ENCODE measurements at regions not wholly inside any gene's neighbourhood (a gene's known extent, or its start where the extent isn't known, plus 50 kb on each side); places are given as distances from the start of the nearest gene placed in this dataset.

DNA sequence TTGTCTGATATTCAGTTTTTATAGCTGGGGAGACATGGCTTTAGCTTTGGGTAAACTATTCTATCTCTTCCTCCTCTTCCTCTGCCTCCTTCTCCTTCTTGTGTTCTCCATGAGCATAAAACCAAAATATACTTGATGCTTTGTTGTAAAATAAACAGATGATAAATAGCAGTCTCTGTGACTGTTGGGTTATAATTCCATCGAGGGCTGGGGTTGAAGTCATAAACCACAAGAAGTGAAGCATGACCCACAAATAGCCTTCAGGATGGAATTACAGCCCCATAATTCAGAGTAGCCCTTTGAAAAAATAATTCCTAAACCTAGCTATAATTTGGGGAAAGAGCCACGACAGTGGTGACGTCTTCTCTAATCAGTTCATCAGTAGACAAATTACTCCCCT, 177.7 kb downstream of the SNX19 start:
- CTCF ChIA-PET: no interaction called here
- H3K27me3 Mint-ChIP-seq: no peaks in the 10 kb centered on the region
- no peaks in the 10 kb centered on the region for H3K4me1 Mint-ChIP-seq (ENCODE audit: low read depth)
- no peak overlapping the region for H3K4me3 Mint-ChIP-seq
- no peak for DNase-seq
- peaks cover 29% of the 10 kb centered on the region for H3K9me3 Mint-ChIP-seq
- POLR2A ChIA-PET: no interaction called here
- intact Hi-C loops (cut with micrococcal nuclease): no loop called here
- no peaks in the 10 kb centered on the region for H3K36me3 Mint-ChIP-seq
- no peak overlapping the region for H3K27ac Mint-ChIP-seq

GRCh38 chr11:130740819-130741218, 175.5 kb downstream of the SNX19 start:
- ChIA-PET POLR2A (no interaction called here), CTCF (no interaction called here)
- H3K27me3 Mint-ChIP-seq: no peaks in the 10 kb centered on the region
- peaks cover 18% of the 10 kb centered on the region for H3K9me3 Mint-ChIP-seq
- H3K27ac Mint-ChIP-seq: no peak overlapping the region
- no peak for DNase-seq
- H3K36me3 Mint-ChIP-seq: no peaks in the 10 kb centered on the region
- no peaks in the 10 kb centered on the region for H3K4me1 Mint-ChIP-seq (ENCODE audit: low read depth)
- intact Hi-C loops (cut with micrococcal nuclease): no loop called here
- H3K4me3 Mint-ChIP-seq: no peak overlapping the region

GRCh38 chr11:130744794-130745193, 171.5 kb downstream of the SNX19 start:
- no peak overlapping the region for H3K27ac Mint-ChIP-seq
- H3K27me3 Mint-ChIP-seq: peaks cover 2% of the 10 kb centered on the region
- no peaks in the 10 kb centered on the region for H3K4me1 Mint-ChIP-seq (ENCODE audit: low read depth)
- POLR2A ChIA-PET: no interaction called here
- CTCF ChIA-PET: interaction anchor here (1.3 kb wide), 1 partner anchor 26 kb away, joined by 3 read pairs; no protein-coding TSS in a partner anchor
- no peak overlapping the region for H3K4me3 Mint-ChIP-seq
- no peaks in the 10 kb centered on the region for H3K36me3 Mint-ChIP-seq
- no peak for DNase-seq
- H3K9me3 Mint-ChIP-seq: peaks cover 18% of the 10 kb centered on the region
- intact Hi-C loops (cut with micrococcal nuclease): no loop called here

- H3K9me3 Mint-ChIP-seq: no peaks in the 10 kb centered on the region
- no peaks in the 10 kb centered on the region for H3K36me3 Mint-ChIP-seq
- H3K4me1 Mint-ChIP-seq (ENCODE audit: low read depth): no peaks in the 10 kb centered on the region
- ChIA-PET POLR2A (no interaction called here), CTCF (no interaction called here)
- no peak overlapping the region for H3K4me3 Mint-ChIP-seq
- intact Hi-C loops (cut with micrococcal nuclease): no loop called here
- no peak overlapping the region for H3K27ac Mint-ChIP-seq
- DNase-seq: no peak
- H3K27me3 Mint-ChIP-seq: peaks cover 2% of the 10 kb centered on the region
Observed at GRCh38 chr11:130749216-130749615, 167.1 kb downstream of the SNX19 start.

DNA sequence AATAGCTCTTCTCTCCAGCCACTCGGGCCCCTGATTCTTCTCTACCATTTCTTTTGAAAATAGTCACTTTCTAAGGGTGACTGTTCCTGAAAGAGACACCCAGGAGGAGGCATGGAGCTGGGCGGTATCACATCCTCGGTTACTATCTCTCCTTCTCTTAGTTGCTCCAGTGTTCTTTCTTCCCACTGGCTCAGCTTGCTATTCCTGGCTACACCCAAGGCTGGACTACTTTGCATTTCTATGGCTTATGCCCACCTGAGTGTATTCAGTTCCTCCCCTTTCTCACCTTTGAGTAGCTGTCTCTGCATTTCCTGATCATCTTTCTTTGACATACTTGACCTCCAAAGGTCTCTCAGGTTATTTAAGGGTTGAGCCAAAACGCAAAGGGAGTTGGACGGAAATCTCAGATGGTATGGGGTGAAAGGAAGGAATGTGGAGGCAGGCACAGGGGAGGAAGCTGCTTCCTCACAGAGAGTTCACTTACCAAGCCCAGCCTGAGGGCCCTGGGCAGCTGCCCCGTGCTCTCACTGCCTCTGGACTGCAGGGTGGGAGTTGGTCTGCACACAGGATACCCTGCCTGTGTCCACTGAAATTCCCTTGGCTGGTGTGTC, 155.7 kb downstream of the SNX19 start:
- ChIA-PET POLR2A (no interaction called here), CTCF (no interaction called here)
- no peak overlapping the region for H3K4me3 Mint-ChIP-seq
- H3K36me3 Mint-ChIP-seq: no peaks in the 10 kb centered on the region
- intact Hi-C loops (cut with micrococcal nuclease): no loop called here
- H3K4me1 Mint-ChIP-seq (ENCODE audit: low read depth): no peaks in the 10 kb centered on the region
- H3K27me3 Mint-ChIP-seq: peaks cover 4% of the 10 kb centered on the region
- DNase-seq: no peak
- H3K9me3 Mint-ChIP-seq: no peaks in the 10 kb centered on the region
- no peak overlapping the region for H3K27ac Mint-ChIP-seq

DNA sequence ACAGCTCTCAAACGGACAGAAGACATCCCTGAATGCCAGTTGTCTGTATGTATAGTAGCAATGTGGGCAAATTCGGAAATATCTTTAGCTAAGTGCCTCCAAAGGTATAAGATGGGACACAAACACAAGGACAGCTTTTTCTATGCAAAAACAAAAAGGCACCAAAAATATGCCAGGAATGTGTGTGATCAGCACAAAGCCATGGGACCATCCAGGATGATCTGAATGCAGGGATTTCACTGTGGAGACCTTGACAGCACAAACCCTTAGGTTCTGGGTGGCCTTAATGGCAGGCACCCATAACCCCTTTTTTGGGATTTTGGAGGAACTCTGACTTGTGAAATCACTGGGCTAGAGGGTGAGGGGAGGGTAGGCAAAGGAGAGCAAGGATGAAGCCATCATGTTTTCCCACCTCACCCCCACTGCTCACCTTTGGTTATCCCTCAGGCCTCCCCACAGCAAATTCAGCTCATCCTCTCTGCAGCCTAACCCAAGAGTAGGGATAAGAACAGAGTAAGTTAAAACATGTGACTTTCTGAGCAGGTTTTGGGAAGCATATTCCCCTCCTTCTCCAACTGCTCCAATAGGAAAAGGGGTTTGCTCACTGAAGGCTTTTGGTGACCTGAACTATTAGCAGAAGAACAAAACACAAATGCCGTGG, 154.6 kb downstream of the SNX19 start:
- no peaks in the 10 kb centered on the region for H3K36me3 Mint-ChIP-seq
- no peaks in the 10 kb centered on the region for H3K9me3 Mint-ChIP-seq
- CTCF ChIA-PET: no interaction called here
- intact Hi-C loops (cut with micrococcal nuclease): no loop called here
- peaks cover 2% of the 10 kb centered on the region for H3K4me1 Mint-ChIP-seq (ENCODE audit: low read depth)
- no peak overlapping the region for H3K27ac Mint-ChIP-seq
- no peak for DNase-seq
- no peak overlapping the region for H3K4me3 Mint-ChIP-seq
- peaks cover 4% of the 10 kb centered on the region for H3K27me3 Mint-ChIP-seq
- POLR2A ChIA-PET: no interaction called here

- H3K4me1 Mint-ChIP-seq (ENCODE audit: low read depth): peaks cover 2% of the 10 kb centered on the region
- no peaks in the 10 kb centered on the region for H3K9me3 Mint-ChIP-seq
- H3K4me3 Mint-ChIP-seq: no peak overlapping the region
- CTCF ChIA-PET: no interaction called here
- peaks cover 4% of the 10 kb centered on the region for H3K27me3 Mint-ChIP-seq
- no peak for DNase-seq
- POLR2A ChIA-PET: no interaction called here
- intact Hi-C loops (cut with micrococcal nuclease): no loop called here
- H3K36me3 Mint-ChIP-seq: no peaks in the 10 kb centered on the region
- H3K27ac Mint-ChIP-seq: no peak overlapping the region
Observed at GRCh38 chr11:130762638-130763037, 153.6 kb downstream of the SNX19 start.

DNA sequence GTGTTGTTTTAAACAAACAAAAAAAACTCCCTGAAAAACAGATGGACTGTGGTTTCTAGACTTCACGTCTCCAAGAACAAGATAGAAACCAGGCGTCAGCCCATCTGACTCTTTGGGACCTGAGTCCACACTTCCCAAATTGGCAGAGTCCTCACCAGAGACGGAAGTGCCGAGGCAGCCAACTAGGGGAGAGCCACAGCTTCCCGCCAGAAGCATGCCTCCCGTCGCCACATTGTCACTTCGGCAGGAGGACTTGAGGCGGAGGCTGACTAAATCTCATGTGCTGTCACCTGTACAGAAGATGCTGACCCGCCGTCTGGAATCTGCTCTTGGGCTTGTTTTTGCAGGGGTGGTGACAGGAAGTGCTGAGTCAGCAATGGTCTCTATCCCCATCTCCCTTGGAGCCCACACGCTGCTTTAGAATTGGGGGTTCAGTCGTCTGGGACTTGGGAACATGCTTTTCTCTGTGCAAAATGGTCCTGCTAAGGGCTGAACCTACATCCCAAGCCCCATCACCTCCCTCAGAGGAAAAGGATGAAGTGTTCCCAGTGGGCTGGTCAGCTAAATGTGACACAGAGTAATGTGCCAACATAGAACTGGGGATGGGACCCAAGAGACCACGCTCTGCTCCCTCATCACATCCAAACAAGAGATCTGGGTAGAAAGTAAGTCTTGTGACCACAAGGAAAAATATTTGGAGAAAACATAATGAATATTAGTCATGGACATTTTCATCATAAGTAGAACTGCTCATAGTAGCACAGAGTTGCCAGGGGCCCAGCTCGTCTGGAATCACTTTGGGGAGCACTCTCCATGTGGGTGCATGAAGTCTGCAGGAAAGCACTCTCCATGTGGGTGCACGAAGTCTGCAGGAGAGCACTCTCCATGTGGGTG, 152.9 kb downstream of the SNX19 start:
- Mint-ChIP-seq H3K9me3 (no peaks in the 10 kb centered on the region), H3K36me3 (no peaks in the 10 kb centered on the region), H3K27ac (no peak overlapping the region), H3K4me3 (no peak overlapping the region), H3K4me1 (ENCODE audit: low read depth) (peaks cover 2% of the 10 kb centered on the region), H3K27me3 (peaks cover 4% of the 10 kb centered on the region)
- no peak for DNase-seq
- intact Hi-C loops (cut with micrococcal nuclease): no loop called here
- CTCF ChIA-PET: no interaction called here
- POLR2A ChIA-PET: no interaction called here

DNA sequence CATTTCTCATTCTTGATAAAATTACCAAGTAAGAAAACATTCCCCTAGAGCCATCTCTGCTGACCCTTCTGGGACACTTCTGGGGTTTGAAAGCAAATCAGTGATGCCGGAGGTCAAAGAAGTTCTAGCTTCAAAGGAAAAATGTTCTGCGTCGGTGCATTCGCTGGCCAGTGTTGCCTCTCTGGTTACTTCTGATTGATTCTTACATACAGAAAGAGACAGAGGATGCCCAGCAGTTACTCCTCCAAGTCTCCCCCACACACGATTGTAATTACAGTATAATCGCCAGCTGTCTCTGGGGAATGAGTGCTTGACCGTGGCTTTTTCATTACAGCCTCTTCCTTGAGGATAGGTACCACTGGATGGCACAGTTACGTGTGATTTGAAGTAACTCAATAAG, 150.9 kb downstream of the SNX19 start:
- peaks cover 4% of the 10 kb centered on the region for H3K27me3 Mint-ChIP-seq
- no peak overlapping the region for H3K4me3 Mint-ChIP-seq
- no peak overlapping the region for H3K27ac Mint-ChIP-seq
- CTCF ChIA-PET: no interaction called here
- no peaks in the 10 kb centered on the region for H3K9me3 Mint-ChIP-seq
- H3K4me1 Mint-ChIP-seq (ENCODE audit: low read depth): peaks cover 2% of the 10 kb centered on the region
- POLR2A ChIA-PET: no interaction called here
- intact Hi-C loops (cut with micrococcal nuclease): no loop called here
- H3K36me3 Mint-ChIP-seq: no peaks in the 10 kb centered on the region
- no peak for DNase-seq

DNA sequence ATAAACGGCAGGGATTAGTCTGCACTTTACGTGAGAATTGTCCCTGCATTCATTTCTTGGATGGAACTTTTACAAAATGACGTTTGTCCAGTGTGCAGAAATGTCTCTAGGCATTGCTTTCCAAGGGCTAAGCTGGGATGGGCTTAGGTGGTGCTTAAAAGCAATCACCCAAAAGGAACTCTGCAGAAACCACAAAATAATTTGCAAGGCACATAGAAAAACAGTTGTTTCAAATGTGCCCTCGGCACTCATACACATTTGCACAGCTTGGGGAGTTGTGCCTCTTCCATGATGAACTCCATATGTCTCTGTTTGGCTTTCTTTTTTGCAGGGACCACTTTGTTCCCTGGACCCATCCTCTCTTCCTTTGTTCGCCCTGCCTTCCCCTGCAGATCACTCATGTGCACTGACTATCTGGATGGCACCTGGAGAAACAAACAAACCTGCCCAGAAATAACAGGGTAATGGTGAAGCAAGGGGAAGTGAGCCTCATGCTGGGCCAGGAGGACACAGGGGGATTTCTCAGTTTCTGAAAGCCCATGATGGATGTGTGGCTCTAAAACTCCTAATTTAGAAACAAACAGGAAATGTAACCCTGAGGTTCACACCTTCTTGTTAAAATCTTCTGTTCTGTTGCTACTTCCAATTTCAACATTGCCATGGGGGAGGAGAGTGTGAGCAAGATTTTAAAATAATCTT, 150.2 kb downstream of the SNX19 start:
- H3K27ac Mint-ChIP-seq: no peak overlapping the region
- no peaks in the 10 kb centered on the region for H3K9me3 Mint-ChIP-seq
- POLR2A ChIA-PET: no interaction called here
- H3K27me3 Mint-ChIP-seq: peaks cover 4% of the 10 kb centered on the region
- DNase-seq: no peak
- intact Hi-C loops (cut with micrococcal nuclease): no loop called here
- no peak overlapping the region for H3K4me3 Mint-ChIP-seq
- CTCF ChIA-PET: no interaction called here
- H3K4me1 Mint-ChIP-seq (ENCODE audit: low read depth): peaks cover 2% of the 10 kb centered on the region
- no peaks in the 10 kb centered on the region for H3K36me3 Mint-ChIP-seq

- ChIA-PET POLR2A (interaction anchor here (0.6 kb wide), 1 partner anchor 314 kb away, joined by 4 read pairs; no protein-coding TSS in a partner anchor), CTCF (no interaction called here)
- no peak overlapping the region for H3K27ac Mint-ChIP-seq
- no peak overlapping the region for H3K4me3 Mint-ChIP-seq
- DNase-seq: no peak
- H3K27me3 Mint-ChIP-seq: peaks cover 4% of the 10 kb centered on the region
- H3K9me3 Mint-ChIP-seq: no peaks in the 10 kb centered on the region
- intact Hi-C loops (cut with micrococcal nuclease): no loop called here
- H3K4me1 Mint-ChIP-seq (ENCODE audit: low read depth): peaks cover 2% of the 10 kb centered on the region
- no peaks in the 10 kb centered on the region for H3K36me3 Mint-ChIP-seq
Observed at GRCh38 chr11:130766650-130767565, 149.4 kb downstream of the SNX19 start.
